Activated CD8-positive, alpha-beta T cell treated with anti-CD3 and anti-CD28 coated beads for 36 hours (primary cell): ENCODE measurements at regions not wholly inside any gene's neighbourhood (a gene's known extent, or its start where the extent isn't known, plus 50 kb on each side); places are given as distances from the start of the nearest gene placed in this dataset.

Experiments used
- ATAC-seq: fragments of 200-7000 bp; cut with Tn5 transposase; one replicate; pipeline ENCODE4 v1.10.0; 2021; ENCODE audit warnings: mild to moderate bottlenecking, moderate library complexity
- CTCF ChIA-PET: fragments of 350-600 bp; sonication (Branson Sonifier 250); formaldehyde crosslinking; loops from one replicate; lab custom pipeline; 2021; ENCODE audit warnings: antibody characterized with exemption; lab: Charles Lee
- POLR2A ChIA-PET: fragments of 350-600 bp; sonication (Branson Sonifier 250); formaldehyde crosslinking; loops from one replicate; lab custom pipeline; 2021; ENCODE audit warnings: antibody characterized with exemption; lab: Charles Lee
- DNase-seq: peaks from one replicate; pipeline ENCODE4 v3.0.0-alpha.2; 2020
- H3K27ac Mint-ChIP-seq: one replicate; pipeline ENCODE4 v1.8.0; 2021; ENCODE audit warnings: mild to moderate bottlenecking, mixed read lengths
- H3K27me3 Mint-ChIP-seq: one replicate; pipeline ENCODE4 v1.8.0; 2021; ENCODE audit warnings: mixed read lengths
- H3K36me3 Mint-ChIP-seq: one replicate; pipeline ENCODE4 v1.8.0; 2021; ENCODE audit warnings: low read depth, mixed read lengths
- H3K4me1 Mint-ChIP-seq: one replicate; pipeline ENCODE4 v1.8.0; 2021; ENCODE audit warnings: low read depth, mixed read lengths
- H3K4me3 Mint-ChIP-seq: one replicate; pipeline ENCODE4 v1.8.0; 2021; ENCODE audit warnings: mild to moderate bottlenecking, moderate library complexity, mixed read lengths
- H3K9me3 Mint-ChIP-seq: one replicate; pipeline ENCODE4 v1.8.0; 2021; ENCODE audit warnings: mixed read lengths
- CTCF ChIP-seq: fragments of 200-600 bp; IDR thresholded peaks from one replicate; pipeline ENCODE4 v1.8.0; 2022; ENCODE audit warnings: antibody characterized with exemption, mild to moderate bottlenecking
- intact Hi-C: fragments of 100-400 bp; cut with micrococcal nuclease; formaldehyde crosslinking; loops from one replicate; pipeline ENCODE4 v1.10.0; 2022

DNA sequence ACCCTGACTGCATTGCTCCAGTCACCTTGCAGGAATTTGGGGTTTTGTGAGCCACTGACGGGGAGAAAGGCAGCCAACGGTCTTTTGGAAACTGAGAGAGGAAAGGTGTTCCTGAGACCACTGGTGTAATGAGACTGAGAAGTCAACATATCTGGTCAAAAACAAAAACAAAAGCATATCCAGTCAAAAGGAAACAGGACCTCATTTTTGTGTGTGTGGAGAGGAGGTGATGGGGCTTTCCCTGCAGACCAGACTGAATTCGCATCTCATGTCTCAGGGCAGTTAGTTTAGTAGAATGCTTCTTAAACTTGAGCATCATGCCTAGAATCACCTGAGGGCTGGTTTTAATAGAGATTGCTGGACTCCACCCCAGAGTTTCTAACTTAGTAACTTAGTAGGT is 198.4 kb downstream of the COPRS start:
- TF ChIP-seq CTCF = no peak
- Mint-ChIP-seq H3K36me3 (peaks cover 1% of the 10 kb centered on the region), H3K27me3 (peaks cover 13% of the 10 kb centered on the region), H3K4me1 (no peaks in the 10 kb centered on the region), H3K27ac (no peak overlapping the region), H3K9me3 (peaks cover 20% of the 10 kb centered on the region), H3K4me3 (no peak overlapping the region)
- no peak for DNase-seq
- intact Hi-C loops = no loop called here
- ATAC-seq = no peak
- POLR2A ChIA-PET = interaction anchor here (0.6 kb wide), 1 partner anchor 14 kb away, joined by 3 read pairs; no protein-coding TSS in a partner anchor
- CTCF ChIA-PET = no interaction called here

- peaks cover 4% of the 10 kb centered on the region for H3K9me3 Mint-ChIP-seq
- H3K27me3 Mint-ChIP-seq = peaks cover 13% of the 10 kb centered on the region
- no peak for TF ChIP-seq CTCF
- no peak overlapping the region for H3K27ac Mint-ChIP-seq
- no peak for DNase-seq
- ChIA-PET POLR2A (no interaction called here), CTCF (no interaction called here)
- no peak for ATAC-seq
- H3K4me1 Mint-ChIP-seq = no peaks in the 10 kb centered on the region
- H3K4me3 Mint-ChIP-seq = no peak overlapping the region
- no peaks in the 10 kb centered on the region for H3K36me3 Mint-ChIP-seq
- intact Hi-C loops = no loop called here
These were observed 201.2 kb downstream of the COPRS start for GRCh38 chr17:31657876-31658275.

- peak; percentile 83 for ATAC-seq
- no peak overlapping the region for H3K27ac Mint-ChIP-seq
These were observed 204.1 kb downstream of the COPRS start for GRCh38 chr17:31654936-31655335.

DNA sequence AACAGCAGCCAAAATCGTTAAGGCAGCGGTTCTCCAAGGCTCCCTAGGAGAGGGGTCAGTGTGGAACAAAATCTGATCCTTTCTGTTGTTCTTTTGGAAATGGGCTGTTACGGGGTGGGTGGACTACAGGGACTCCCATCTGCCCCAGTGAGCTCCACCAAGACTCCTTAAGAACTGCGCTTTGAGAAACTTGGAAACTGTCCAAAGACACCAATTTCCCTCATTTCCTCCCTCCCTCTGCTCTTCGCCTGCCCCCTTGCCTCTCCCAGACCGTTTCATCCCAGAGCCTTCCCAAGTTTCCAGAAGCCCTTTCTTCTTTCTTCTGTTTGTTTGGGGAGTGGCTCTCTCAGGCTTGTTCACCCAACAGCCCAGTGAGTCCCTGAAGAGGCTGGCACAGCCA is 205.4 kb downstream of the COPRS start:
- no peaks in the 10 kb centered on the region for H3K9me3 Mint-ChIP-seq
- no peaks in the 10 kb centered on the region for H3K36me3 Mint-ChIP-seq
- no peak overlapping the region for H3K4me3 Mint-ChIP-seq
- H3K27ac Mint-ChIP-seq = no peak overlapping the region
- H3K27me3 Mint-ChIP-seq = peaks cover 8% of the 10 kb centered on the region
- intact Hi-C loops = no loop called here
- H3K4me1 Mint-ChIP-seq = no peaks in the 10 kb centered on the region
- ChIA-PET CTCF (no interaction called here), POLR2A (no interaction called here)
- ATAC-seq (no peak), DNase-seq (no peak)
- no peak for TF ChIP-seq CTCF

More at GRCh38 chr17:31654936-31655335, 204.1 kb downstream of the COPRS start:
- CTCF ChIA-PET = no interaction called here
- Mint-ChIP-seq H3K27me3 (peaks cover 10% of the 10 kb centered on the region), H3K9me3 (no peaks in the 10 kb centered on the region), H3K4me1 (no peaks in the 10 kb centered on the region), H3K36me3 (no peaks in the 10 kb centered on the region), H3K4me3 (no peak overlapping the region)
- DNase-seq = peak; percentile 51
- intact Hi-C loops = no loop called here
- POLR2A ChIA-PET = no interaction called here
- no peak for TF ChIP-seq CTCF

DNA sequence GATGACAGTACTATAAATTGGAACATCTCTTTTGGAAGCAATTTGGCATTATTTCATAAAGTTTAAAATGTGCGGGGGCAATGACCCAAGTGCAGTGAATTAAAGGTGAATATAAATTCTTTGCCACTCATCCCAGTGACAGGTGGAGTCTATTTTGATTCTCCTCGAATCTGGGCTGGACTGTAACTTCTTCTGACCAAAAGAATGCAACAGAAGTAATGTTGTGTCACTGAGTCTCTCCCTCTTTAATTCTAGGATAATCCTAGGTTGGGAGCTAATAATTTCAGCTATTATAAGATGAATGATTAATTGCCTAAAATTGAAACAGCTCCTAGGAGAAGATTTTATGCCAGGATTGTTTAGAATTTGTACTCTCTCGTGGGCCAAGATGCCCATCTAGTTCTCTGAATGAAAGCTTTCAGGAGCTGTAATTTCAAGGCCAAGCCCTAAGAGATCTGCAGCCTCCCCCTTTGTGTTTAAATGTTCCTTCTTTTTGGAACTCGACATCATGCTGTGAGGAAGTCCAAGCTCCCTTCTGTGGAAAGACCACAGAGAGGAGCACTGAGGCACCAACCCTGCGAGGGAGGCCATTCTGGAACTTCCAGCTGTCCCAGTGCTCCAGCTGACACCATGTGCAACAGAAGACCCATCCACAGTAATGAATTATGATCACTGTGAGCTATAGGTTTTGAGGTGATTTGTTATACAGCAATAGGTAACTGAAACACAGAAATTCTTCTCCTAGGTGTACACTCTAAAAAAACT is 208.1 kb downstream of the COPRS start:
- ChIA-PET CTCF (interaction anchor here (1.4 kb wide), 1 partner anchor 94 kb away, joined by 3 read pairs; no protein-coding TSS in a partner anchor), POLR2A (no interaction called here)
- H3K27ac Mint-ChIP-seq = no peak overlapping the region

More for the DNA sequence above, 208.1 kb downstream of the COPRS start:
- H3K36me3 Mint-ChIP-seq = no peaks in the 10 kb centered on the region
- H3K4me1 Mint-ChIP-seq = no peaks in the 10 kb centered on the region
- no peak for ATAC-seq
- TF ChIP-seq CTCF = no peak
- H3K4me3 Mint-ChIP-seq = no peak overlapping the region
- peaks cover 3% of the 10 kb centered on the region for H3K27me3 Mint-ChIP-seq
- DNase-seq = no peak
- intact Hi-C loops = no loop called here
- H3K9me3 Mint-ChIP-seq = peaks cover 2% of the 10 kb centered on the region
